ENCODE measurements at regions not wholly inside any gene's neighbourhood (a gene's known extent, or its start where the extent isn't known, plus 50 kb on each side); places are given as distances from the start of the nearest gene placed in this dataset.
A peak's percentile ranks its signal among the peaks of the same experiment; 100 is the strongest.

DNA sequence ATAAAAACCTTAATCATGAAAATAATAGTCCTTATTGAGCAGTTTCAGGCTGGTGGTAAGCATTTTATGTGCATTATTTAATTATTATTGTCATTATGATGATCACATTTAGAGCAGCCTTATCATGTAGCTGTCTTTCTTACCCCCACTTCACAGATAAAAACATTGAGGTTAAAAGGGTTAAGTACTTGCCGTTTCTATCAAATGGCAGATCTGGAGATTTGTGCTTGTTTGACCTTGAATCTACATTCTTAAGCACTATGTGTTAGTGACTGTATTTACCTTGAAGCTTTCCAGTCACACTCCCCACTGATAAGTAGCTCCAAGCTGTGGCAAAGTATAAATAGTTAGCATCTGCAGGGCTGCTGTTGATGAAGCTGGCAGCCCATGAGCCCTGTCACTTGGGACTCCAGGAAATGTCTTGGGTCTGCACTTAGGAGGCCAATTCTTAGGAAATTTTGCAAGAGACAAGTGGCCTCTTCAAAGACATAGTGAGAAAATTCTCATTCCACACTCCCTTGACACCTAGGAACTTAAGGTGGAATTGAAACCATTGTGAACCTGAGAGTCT lies 116.8 kb upstream of the AGR3 start:
- Histone ChIP-seq H3K4me1 (ENCODE audit: control insufficient read depth in 3 of 3, insufficient read depth in 3 of 3, low read length in 3 of 3) (no peaks in the 10 kb centered on the region), H3K36me3 (ENCODE audit: control insufficient read depth in 3 of 3, insufficient read depth in 3 of 3, low read length in 3 of 3) (no peaks in the 10 kb centered on the region), H3K27ac (ENCODE audit: low read depth, low read length) (no peak overlapping the region), H3K9ac (ENCODE audit: low read depth in 1 of 3, low read length in 3 of 3) (no peak overlapping the region), H3K9me3 (ENCODE audit: control insufficient read depth in 3 of 3, low read length in 3 of 3) (peaks cover 0 to 2% (median 0%) of the 10 kb centered on the region in 3 donors), H3K4me3 (ENCODE audit: low read length in 3 of 3) (no peak overlapping the region), H3K27me3 (ENCODE audit: control insufficient read depth in 3 of 3, insufficient read depth in 3 of 3, low read length in 3 of 3) (no peaks in the 10 kb centered on the region)

DNA sequence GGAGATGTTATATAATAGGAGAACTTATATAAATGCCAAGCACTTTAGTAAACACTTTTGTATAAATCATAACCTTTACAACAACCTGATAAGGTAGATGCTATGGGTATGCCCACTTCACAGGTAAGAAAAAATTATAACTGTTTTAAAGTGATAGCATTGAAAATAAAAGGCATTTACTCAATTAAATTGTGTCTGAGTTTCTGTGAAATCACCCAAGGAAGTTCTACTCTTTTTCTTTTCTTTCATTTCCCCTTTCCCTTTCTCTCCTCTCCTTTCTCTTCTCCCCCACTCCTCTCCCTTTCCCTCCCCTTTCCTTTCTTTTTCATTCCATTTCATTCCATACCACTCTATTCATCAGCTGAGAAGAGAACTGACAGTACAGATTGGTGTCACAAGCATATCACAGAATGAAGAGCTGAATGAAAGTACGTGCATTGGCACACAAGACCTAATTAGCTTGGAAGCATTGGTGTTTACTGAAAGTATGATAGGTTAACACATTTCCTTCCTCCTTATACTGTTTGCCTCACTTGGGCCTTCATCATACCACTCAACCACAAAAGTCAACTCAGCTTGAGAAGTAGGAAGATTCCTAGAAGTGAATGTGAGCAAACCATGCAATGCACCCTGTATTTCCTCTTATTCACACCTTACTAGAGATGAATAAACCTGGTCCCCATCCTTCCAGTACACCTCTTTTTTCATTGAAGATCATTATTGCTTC lies 117.9 kb upstream of the AGR3 start:
- H3K9ac ChIP-seq (ENCODE audit: low read depth in 1 of 3, low read length in 3 of 3) = no peak overlapping the region
- no peaks in the 10 kb centered on the region for H3K27me3 ChIP-seq (ENCODE audit: control insufficient read depth in 3 of 3, insufficient read depth in 3 of 3, low read length in 3 of 3)
- H3K4me3 ChIP-seq (ENCODE audit: low read length in 3 of 3) = no peak overlapping the region
- H3K36me3 ChIP-seq (ENCODE audit: control insufficient read depth in 3 of 3, insufficient read depth in 3 of 3, low read length in 3 of 3) = no peaks in the 10 kb centered on the region
- peaks cover 0 to 2% (median 0%) of the 10 kb centered on the region in 3 donors for H3K9me3 ChIP-seq (ENCODE audit: control insufficient read depth in 3 of 3, low read length in 3 of 3)
- H3K27ac ChIP-seq (ENCODE audit: low read depth, low read length) = no peak overlapping the region
- H3K4me1 ChIP-seq (ENCODE audit: control insufficient read depth in 3 of 3, insufficient read depth in 3 of 3, low read length in 3 of 3) = no peaks in the 10 kb centered on the region

DNA sequence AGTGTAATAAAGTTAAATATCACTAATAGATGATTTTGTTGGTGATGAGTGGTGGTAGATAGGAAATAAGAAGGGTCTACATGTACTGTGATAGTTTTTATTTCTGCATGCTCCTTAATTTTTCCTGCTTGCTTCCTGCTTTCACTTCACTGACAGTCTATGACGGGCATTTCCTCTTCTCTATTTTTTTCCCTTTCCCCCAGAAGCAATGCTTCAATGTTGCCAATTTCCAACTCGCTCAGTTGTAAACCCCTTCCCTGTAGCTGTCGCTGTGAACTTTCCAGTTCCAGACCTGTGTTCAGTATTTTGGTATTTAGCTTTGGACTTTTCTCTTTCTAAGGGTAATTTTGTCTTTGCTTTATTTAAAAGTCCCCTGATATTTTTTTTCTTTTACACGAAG lies 123.5 kb upstream of the AGR3 start:
- Histone ChIP-seq H3K4me1 (ENCODE audit: control insufficient read depth in 3 of 3, insufficient read depth in 3 of 3, low read length in 3 of 3) (no peaks in the 10 kb centered on the region), H3K9me3 (ENCODE audit: control insufficient read depth in 3 of 3, low read length in 3 of 3) (no peaks in the 10 kb centered on the region), H3K27ac (ENCODE audit: low read depth, low read length) (no peak overlapping the region), H3K36me3 (ENCODE audit: control insufficient read depth in 3 of 3, insufficient read depth in 3 of 3, low read length in 3 of 3) (no peaks in the 10 kb centered on the region), H3K27me3 (ENCODE audit: control insufficient read depth in 3 of 3, insufficient read depth in 3 of 3, low read length in 3 of 3) (no peaks in the 10 kb centered on the region), H3K9ac (ENCODE audit: low read depth in 1 of 3, low read length in 3 of 3) (no peak overlapping the region), H3K4me3 (ENCODE audit: low read length in 3 of 3) (no peak overlapping the region)

DNA sequence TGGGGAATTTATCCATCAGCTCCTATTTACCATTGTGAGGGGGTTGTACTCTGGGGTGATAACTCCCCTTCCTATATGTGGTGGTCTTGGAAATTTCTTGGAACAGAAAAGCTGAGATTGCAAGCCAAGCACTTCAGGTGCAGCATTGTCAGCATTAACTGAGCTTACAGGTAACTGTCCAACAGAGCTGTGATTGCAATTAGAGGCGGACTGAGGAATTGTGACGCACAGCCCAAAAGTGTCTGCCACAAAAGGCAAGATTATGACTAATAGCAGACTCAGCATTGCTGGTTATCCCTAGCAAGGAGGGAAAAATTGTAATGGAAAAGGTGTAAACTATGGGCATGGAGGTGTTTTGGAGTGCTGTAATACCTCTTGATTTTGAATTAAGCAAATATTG lies 126.1 kb upstream of the AGR3 start:
- Histone ChIP-seq H3K27me3 (ENCODE audit: control insufficient read depth in 3 of 3, insufficient read depth in 3 of 3, low read length in 3 of 3) (no peaks in the 10 kb centered on the region), H3K27ac (ENCODE audit: low read depth, low read length) (no peak overlapping the region), H3K4me1 (ENCODE audit: control insufficient read depth in 3 of 3, insufficient read depth in 3 of 3, low read length in 3 of 3) (no peaks in the 10 kb centered on the region), H3K9me3 (ENCODE audit: control insufficient read depth in 3 of 3, low read length in 3 of 3) (peaks cover 0 to 2% (median 0%) of the 10 kb centered on the region in 3 donors), H3K36me3 (ENCODE audit: control insufficient read depth in 3 of 3, insufficient read depth in 3 of 3, low read length in 3 of 3) (no peaks in the 10 kb centered on the region), H3K4me3 (ENCODE audit: low read length in 3 of 3) (no peak overlapping the region), H3K9ac (ENCODE audit: low read depth in 1 of 3, low read length in 3 of 3) (no peak overlapping the region)

DNA sequence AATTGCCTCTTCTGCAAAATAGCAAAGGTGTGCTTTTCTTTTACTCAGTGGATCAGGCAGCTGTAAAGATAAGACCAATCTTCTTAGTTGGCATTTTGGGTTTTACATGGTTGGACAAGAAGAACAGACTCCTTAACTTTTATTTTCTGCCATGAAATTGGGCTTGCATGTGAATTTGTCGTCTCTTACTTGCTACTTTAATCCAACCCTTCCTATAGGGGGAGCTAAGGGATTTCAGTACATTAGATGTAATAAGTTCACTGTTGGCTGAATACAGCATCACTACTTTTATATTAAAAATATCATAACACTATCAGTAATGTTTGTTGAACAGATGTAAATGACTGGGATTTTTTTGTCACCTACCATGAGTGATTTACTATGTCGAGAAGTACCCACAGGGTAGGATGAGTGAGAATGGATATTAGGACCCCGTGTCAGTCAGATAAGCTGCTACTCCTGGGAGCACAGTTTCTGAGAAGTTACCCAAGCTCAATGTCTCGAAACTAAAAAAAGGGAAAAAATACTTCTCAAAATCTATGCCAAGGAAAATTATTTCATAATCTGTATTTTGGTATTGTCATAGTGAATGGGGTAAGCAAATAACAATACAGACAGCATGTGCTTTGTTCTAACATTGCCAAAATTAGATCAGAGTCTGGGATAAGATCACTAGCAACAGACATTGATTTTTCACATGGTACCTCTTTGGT lies 127.4 kb upstream of the AGR3 start:
- no peaks in the 10 kb centered on the region for H3K4me1 ChIP-seq (ENCODE audit: control insufficient read depth in 3 of 3, insufficient read depth in 3 of 3, low read length in 3 of 3)
- no peak overlapping the region for H3K27ac ChIP-seq (ENCODE audit: low read depth, low read length)
- no peaks in the 10 kb centered on the region for H3K27me3 ChIP-seq (ENCODE audit: control insufficient read depth in 3 of 3, insufficient read depth in 3 of 3, low read length in 3 of 3)
- H3K36me3 ChIP-seq (ENCODE audit: control insufficient read depth in 3 of 3, insufficient read depth in 3 of 3, low read length in 3 of 3) = no peaks in the 10 kb centered on the region
- H3K9me3 ChIP-seq (ENCODE audit: control insufficient read depth in 3 of 3, low read length in 3 of 3) = peaks cover 0 to 2% (median 0%) of the 10 kb centered on the region in 3 donors
- no peak overlapping the region for H3K9ac ChIP-seq (ENCODE audit: low read depth in 1 of 3, low read length in 3 of 3)
- H3K4me3 ChIP-seq (ENCODE audit: low read length in 3 of 3) = no peak overlapping the region

DNA sequence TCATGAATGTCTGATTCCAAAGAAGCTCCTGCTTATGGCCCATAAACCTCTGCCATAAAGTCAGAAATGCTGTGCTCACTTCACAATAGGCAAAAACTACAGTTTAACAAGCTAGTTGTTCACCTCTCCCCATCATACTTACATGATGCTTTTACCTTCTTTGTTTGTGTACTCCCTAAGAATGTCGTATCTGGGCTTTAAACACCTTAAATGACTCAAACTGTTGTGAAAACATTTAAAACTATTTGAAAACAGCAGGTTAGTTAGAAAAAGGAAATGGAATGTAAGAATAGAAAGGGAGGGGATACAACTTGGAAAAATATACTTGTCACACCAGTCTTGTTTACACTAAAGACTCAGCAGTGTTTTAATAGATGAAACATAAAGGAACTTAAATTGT lies 128.2 kb upstream of the AGR3 start:
- no peaks in the 10 kb centered on the region for H3K36me3 ChIP-seq (ENCODE audit: control insufficient read depth in 3 of 3, insufficient read depth in 3 of 3, low read length in 3 of 3)
- H3K4me1 ChIP-seq (ENCODE audit: control insufficient read depth in 3 of 3, insufficient read depth in 3 of 3, low read length in 3 of 3) = no peaks in the 10 kb centered on the region
- peaks cover 0 to 2% (median 0%) of the 10 kb centered on the region in 3 donors for H3K9me3 ChIP-seq (ENCODE audit: control insufficient read depth in 3 of 3, low read length in 3 of 3)
- no peaks in the 10 kb centered on the region for H3K27me3 ChIP-seq (ENCODE audit: control insufficient read depth in 3 of 3, insufficient read depth in 3 of 3, low read length in 3 of 3)
- peak overlapping the region; percentile 43 for H3K27ac ChIP-seq (ENCODE audit: low read depth, low read length)
- H3K4me3 ChIP-seq (ENCODE audit: low read length in 3 of 3) = no peak overlapping the region
- no peak overlapping the region for H3K9ac ChIP-seq (ENCODE audit: low read depth in 1 of 3, low read length in 3 of 3)

DNA sequence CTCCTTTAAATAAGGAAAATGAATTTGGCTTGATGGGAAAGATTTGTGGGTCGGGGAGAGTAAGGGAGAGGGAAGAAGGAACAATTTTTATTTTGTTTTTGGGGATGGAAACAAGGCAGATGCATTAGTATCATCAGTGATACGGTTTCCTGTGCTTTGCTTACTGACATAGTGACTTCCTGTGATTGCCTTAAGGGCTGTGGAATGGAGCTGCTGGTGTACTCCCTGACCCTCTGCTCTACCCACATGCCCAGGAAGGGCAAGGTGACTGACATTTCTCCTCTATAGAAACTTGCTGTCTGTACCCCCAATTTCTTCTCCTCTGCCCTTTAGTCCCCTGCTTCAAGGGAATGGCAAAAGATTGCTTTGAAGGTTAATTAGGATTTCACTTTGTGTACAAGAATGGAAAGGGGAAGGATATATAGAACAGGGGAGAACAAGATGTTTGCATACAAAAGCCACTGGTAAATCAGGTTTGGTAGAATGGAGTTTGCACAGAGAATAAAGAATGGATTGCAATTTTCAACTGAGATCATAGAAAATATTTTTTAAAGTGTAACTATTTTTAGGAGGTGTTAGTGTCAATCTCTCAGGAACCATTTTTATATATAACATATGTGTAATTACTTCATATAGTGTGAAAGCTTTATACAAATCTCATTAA lies 129.0 kb upstream of the AGR3 start:
- no peak overlapping the region for H3K9ac ChIP-seq (ENCODE audit: low read depth in 1 of 3, low read length in 3 of 3)
- no peaks in the 10 kb centered on the region for H3K4me1 ChIP-seq (ENCODE audit: control insufficient read depth in 3 of 3, insufficient read depth in 3 of 3, low read length in 3 of 3)
- H3K36me3 ChIP-seq (ENCODE audit: control insufficient read depth in 3 of 3, insufficient read depth in 3 of 3, low read length in 3 of 3) = no peaks in the 10 kb centered on the region
- H3K27ac ChIP-seq (ENCODE audit: low read depth, low read length) = no peak overlapping the region
- H3K27me3 ChIP-seq (ENCODE audit: control insufficient read depth in 3 of 3, insufficient read depth in 3 of 3, low read length in 3 of 3) = no peaks in the 10 kb centered on the region
- H3K4me3 ChIP-seq (ENCODE audit: low read length in 3 of 3) = no peak overlapping the region
- peaks cover 0 to 2% (median 0%) of the 10 kb centered on the region in 3 donors for H3K9me3 ChIP-seq (ENCODE audit: control insufficient read depth in 3 of 3, low read length in 3 of 3)

DNA sequence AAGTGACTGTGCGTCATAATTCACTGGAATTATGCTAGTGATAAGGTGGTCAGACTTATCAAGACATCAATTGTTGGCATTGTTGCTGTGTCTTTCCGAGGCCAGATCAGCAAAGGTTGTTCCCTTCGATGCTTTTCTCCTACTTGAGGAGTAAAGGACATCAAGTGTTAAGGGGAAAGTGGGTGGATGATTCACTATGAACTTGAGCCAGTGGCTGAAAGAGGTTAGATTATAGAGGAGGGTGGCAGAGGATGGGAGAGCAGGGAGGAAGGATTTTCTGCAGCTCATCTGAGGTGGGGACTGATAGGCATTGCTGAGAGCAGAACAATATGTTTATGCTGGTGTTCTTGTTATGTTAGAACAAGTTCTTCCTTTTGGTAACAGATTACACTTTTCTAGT lies 131.4 kb upstream of the AGR3 start:
- Histone ChIP-seq H3K4me3 (ENCODE audit: low read length in 3 of 3) (no peak overlapping the region), H3K9ac (ENCODE audit: low read depth in 1 of 3, low read length in 3 of 3) (no peak overlapping the region), H3K36me3 (ENCODE audit: control insufficient read depth in 3 of 3, insufficient read depth in 3 of 3, low read length in 3 of 3) (no peaks in the 10 kb centered on the region), H3K9me3 (ENCODE audit: control insufficient read depth in 3 of 3, low read length in 3 of 3) (peaks cover 0 to 2% (median 0%) of the 10 kb centered on the region in 3 donors), H3K27me3 (ENCODE audit: control insufficient read depth in 3 of 3, insufficient read depth in 3 of 3, low read length in 3 of 3) (no peaks in the 10 kb centered on the region), H3K4me1 (ENCODE audit: control insufficient read depth in 3 of 3, insufficient read depth in 3 of 3, low read length in 3 of 3) (no peaks in the 10 kb centered on the region), H3K27ac (ENCODE audit: low read depth, low read length) (no peak overlapping the region)

DNA sequence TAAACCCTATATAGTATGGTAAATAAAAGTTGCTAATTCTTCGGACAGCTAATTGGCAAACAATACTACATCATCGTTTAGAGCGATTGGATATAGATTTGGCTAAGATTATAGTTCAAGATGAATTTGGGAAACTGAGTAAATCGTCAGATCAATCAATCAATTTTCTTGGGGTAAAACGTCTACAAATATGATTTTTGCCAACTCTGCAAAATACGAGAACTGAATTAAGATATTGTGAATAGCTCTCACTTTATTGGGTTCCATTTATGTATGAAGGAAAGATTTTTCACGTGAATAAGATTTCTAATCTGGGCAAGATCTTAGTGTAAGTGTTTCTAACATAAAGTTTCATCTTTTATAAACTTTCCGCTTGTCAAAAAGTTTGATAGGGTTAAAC lies 132.9 kb upstream of the AGR3 start:
- Histone ChIP-seq H3K4me3 (ENCODE audit: low read length in 3 of 3) (no peak overlapping the region), H3K9me3 (ENCODE audit: control insufficient read depth in 3 of 3, low read length in 3 of 3) (peaks cover 0 to 2% (median 0%) of the 10 kb centered on the region in 3 donors), H3K9ac (ENCODE audit: low read depth in 1 of 3, low read length in 3 of 3) (no peak overlapping the region), H3K27ac (ENCODE audit: low read depth, low read length) (no peak overlapping the region), H3K27me3 (ENCODE audit: control insufficient read depth in 3 of 3, insufficient read depth in 3 of 3, low read length in 3 of 3) (no peaks in the 10 kb centered on the region), H3K36me3 (ENCODE audit: control insufficient read depth in 3 of 3, insufficient read depth in 3 of 3, low read length in 3 of 3) (no peaks in the 10 kb centered on the region), H3K4me1 (ENCODE audit: control insufficient read depth in 3 of 3, insufficient read depth in 3 of 3, low read length in 3 of 3) (no peaks in the 10 kb centered on the region)

DNA sequence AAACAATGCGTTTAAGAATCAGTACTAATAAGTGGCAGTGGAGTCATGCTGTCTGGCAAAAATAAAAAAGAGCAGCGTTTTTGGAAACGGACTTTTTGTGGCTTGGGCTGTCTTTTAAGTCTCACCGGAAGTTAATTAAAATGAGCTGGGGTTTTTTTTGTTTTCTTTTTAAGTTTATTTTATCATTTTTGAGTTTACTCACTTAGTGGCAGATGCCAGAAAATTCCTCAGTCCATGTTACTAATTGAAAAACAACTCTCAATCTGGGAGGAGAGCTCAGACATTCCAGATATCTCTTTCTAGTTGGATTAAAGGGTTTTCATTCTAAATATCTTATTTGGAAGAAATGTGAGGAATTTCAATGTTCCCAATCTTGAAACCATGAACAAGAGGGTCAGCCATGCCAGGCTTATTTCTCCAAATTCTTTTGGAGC lies 133.8 kb upstream of the AGR3 start:
- no peak overlapping the region for H3K4me3 ChIP-seq (ENCODE audit: low read length in 3 of 3)
- H3K27me3 ChIP-seq (ENCODE audit: control insufficient read depth in 3 of 3, insufficient read depth in 3 of 3, low read length in 3 of 3) = no peaks in the 10 kb centered on the region
- H3K36me3 ChIP-seq (ENCODE audit: control insufficient read depth in 3 of 3, insufficient read depth in 3 of 3, low read length in 3 of 3) = no peaks in the 10 kb centered on the region
- H3K9ac ChIP-seq (ENCODE audit: low read depth in 1 of 3, low read length in 3 of 3) = no peak overlapping the region
- H3K9me3 ChIP-seq (ENCODE audit: control insufficient read depth in 3 of 3, low read length in 3 of 3) = peaks cover 0 to 2% (median 0%) of the 10 kb centered on the region in 3 donors
- no peaks in the 10 kb centered on the region for H3K4me1 ChIP-seq (ENCODE audit: control insufficient read depth in 3 of 3, insufficient read depth in 3 of 3, low read length in 3 of 3)
- no peak overlapping the region for H3K27ac ChIP-seq (ENCODE audit: low read depth, low read length)

All from skeletal muscle tissue (tissue), 3 donors.